CD4-positive, alpha-beta T cell (primary cell): ENCODE measurements at regions not wholly inside any gene's neighbourhood (a gene's known extent, or its start where the extent isn't known, plus 50 kb on each side); places are given as distances from the start of the nearest gene placed in this dataset.

Experiments used
- ATAC-seq: fragments of 200-7000 bp; cut with Tn5 transposase; one replicate; pipeline ENCODE4 v1.10.0; 2022; ENCODE audit warnings: mild to moderate bottlenecking; ENCODE audit not compliant: poor library complexity
- CTCF ChIA-PET: fragments of 350-600 bp; sonication (Branson Sonifier 250); formaldehyde crosslinking; loops from one replicate; lab custom pipeline; 2021; ENCODE audit warnings: antibody characterized with exemption, inconsistent platforms; lab: Charles Lee
- POLR2A ChIA-PET: fragments of 350-600 bp; sonication (Branson Sonifier 250); formaldehyde crosslinking; loops from one replicate; lab custom pipeline; 2021; ENCODE audit warnings: antibody characterized with exemption, inconsistent platforms; lab: Charles Lee
- DNase-seq, 14 experiments: peaks; one replicate each; pipeline ENCODE4 v3.0.0-alpha.2; 2013 to 2020; ENCODE audit warnings: mixed read lengths in 2 of 14
- H3K27ac ChIP-seq, 2 donors: one replicate each; pipeline versions ENCODE4 v1.5.1 to v1.7.0; 2013; ENCODE audit warnings: low read length in 2 of 2, low read depth in 1 of 2, mild to moderate bottlenecking in 1 of 2
- H3K27me3 ChIP-seq, 2 experiments: 1 replicate in 1 of 2; 2 replicates in 1 of 2; pipeline versions ENCODE4 v1.6.1 to v1.7.0; 2013; ENCODE audit warnings: low read length in 2 of 2, control low read depth in 1 of 2, mild to moderate bottlenecking in 1 of 2, moderate library complexity in 1 of 2; ENCODE audit not compliant: insufficient read depth in 2 of 2, control insufficient read depth in 1 of 2
- H3K36me3 ChIP-seq: one replicate; pipeline ENCODE4 v1.6.1; 2013; ENCODE audit warnings: low read length, control low read depth; ENCODE audit not compliant: insufficient read depth
- H3K4me1 ChIP-seq: one replicate; pipeline ENCODE4 v1.6.1; 2013; ENCODE audit warnings: low read length, control low read depth; ENCODE audit not compliant: insufficient read depth
- H3K4me3 ChIP-seq: one replicate; pipeline ENCODE4 v1.5.1; 2013; ENCODE audit warnings: mild to moderate bottlenecking, low read length, moderate library complexity
- H3K9me3 ChIP-seq, 2 experiments: 1 replicate in 1 of 2; 2 replicates in 1 of 2; pipeline versions ENCODE4 v1.6.1 to v1.7.0; 2013; ENCODE audit warnings: low read length in 2 of 2, mild to moderate bottlenecking in 2 of 2, control low read depth in 1 of 2, moderate library complexity in 1 of 2; ENCODE audit not compliant: control insufficient read depth in 1 of 2, insufficient read depth in 1 of 2
- H3K27ac Mint-ChIP-seq: one replicate; pipeline ENCODE4 v1.8.0; 2020; ENCODE audit warnings: mixed read lengths
- H3K27me3 Mint-ChIP-seq: one replicate; pipeline ENCODE4 v1.8.0; 2021; ENCODE audit warnings: mixed read lengths
- H3K36me3 Mint-ChIP-seq: one replicate; pipeline ENCODE4 v1.8.0; 2021; ENCODE audit warnings: low read depth, mixed read lengths
- H3K4me1 Mint-ChIP-seq: one replicate; pipeline ENCODE4 v1.8.0; 2021; ENCODE audit warnings: low read depth, mixed read lengths
- H3K4me3 Mint-ChIP-seq: one replicate; pipeline ENCODE4 v1.8.0; 2020; ENCODE audit warnings: mild to moderate bottlenecking, mixed read lengths
- H3K9me3 Mint-ChIP-seq: one replicate; pipeline ENCODE4 v1.8.0; 2020; ENCODE audit warnings: mixed read lengths
- intact Hi-C, 2 experiments: fragments of 100-400 bp; cut with DNase I in 1 of 2; cut with micrococcal nuclease in 1 of 2; formaldehyde crosslinking; loops; one replicate each; pipeline versions ENCODE4 v1.15.1 to v1.9.0; 2023 to 2025; cut with DNase I, micrococcal nuclease
- TF ChIP-seq, protein P1 (sequence below): fragments of 200-600 bp; IDR thresholded peaks from one replicate; pipeline ENCODE4 v1.8.0; 2022; ENCODE audit warnings: antibody characterized with exemption, mild to moderate bottlenecking

DNA sequence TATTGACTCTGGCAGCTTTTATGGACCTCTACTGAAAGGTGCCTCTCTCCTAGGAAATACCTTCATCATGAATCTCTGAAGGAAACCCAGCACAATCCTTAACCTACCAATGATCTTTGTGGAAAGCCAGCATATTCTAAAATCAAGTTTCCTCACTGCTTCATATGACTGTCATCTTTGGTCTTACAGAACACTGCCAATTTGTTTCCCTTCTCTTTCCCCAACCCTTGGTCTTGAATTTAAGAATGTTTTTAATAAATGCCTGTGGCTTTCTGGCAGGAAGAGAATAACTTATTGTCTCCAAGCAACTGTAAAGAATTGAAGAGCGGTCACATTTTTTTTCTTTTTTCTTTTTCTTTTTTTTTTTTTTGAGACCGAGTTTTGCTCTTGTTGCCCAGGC is 427.6 kb downstream of the IPO8 start:
- CTCF ChIA-PET: no interaction called here
- POLR2A ChIA-PET: no interaction called here

DNA sequence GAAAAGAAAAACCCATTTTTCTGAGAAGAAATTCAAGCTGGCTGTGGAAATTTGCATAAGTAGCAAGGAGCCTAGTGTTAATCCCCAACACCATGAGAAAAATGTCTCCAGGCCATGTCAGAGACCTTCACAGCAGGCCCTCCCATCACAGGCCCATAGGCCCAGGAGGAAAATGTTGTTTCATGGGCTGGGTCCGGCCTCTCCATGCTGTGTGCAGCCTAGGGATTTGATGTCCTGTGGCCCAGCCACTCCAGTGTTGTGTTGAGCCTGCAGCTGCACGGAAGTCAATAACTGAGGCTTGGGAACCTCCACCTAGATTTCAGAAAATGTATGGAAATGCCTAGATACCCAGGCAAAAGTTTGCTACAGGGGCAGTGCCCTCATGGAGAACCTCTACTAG is 432.2 kb downstream of the IPO8 start:
- Histone ChIP-seq H3K4me1 (no peaks in the 10 kb centered on the region), H3K4me3 (no peak overlapping the region), H3K27me3 (no peaks in the 10 kb centered on the region), H3K9me3 (no peaks in the 10 kb centered on the region), H3K36me3 (no peaks in the 10 kb centered on the region), H3K27ac (no peak overlapping the region)
- Mint-ChIP-seq H3K27me3 (no peaks in the 10 kb centered on the region), H3K9me3 (peaks cover 3% of the 10 kb centered on the region), H3K4me1 (no peaks in the 10 kb centered on the region), H3K27ac (no peak overlapping the region), H3K4me3 (no peak overlapping the region), H3K36me3 (no peaks in the 10 kb centered on the region)
- ATAC-seq (no peak), DNase-seq (no peak)
- intact Hi-C loops: no loop called here
- TF ChIP-seq, protein P1, sequence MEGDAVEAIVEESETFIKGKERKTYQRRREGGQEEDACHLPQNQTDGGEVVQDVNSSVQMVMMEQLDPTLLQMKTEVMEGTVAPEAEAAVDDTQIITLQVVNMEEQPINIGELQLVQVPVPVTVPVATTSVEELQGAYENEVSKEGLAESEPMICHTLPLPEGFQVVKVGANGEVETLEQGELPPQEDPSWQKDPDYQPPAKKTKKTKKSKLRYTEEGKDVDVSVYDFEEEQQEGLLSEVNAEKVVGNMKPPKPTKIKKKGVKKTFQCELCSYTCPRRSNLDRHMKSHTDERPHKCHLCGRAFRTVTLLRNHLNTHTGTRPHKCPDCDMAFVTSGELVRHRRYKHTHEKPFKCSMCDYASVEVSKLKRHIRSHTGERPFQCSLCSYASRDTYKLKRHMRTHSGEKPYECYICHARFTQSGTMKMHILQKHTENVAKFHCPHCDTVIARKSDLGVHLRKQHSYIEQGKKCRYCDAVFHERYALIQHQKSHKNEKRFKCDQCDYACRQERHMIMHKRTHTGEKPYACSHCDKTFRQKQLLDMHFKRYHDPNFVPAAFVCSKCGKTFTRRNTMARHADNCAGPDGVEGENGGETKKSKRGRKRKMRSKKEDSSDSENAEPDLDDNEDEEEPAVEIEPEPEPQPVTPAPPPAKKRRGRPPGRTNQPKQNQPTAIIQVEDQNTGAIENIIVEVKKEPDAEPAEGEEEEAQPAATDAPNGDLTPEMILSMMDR: no peak
- ChIA-PET POLR2A (no interaction called here), CTCF (no interaction called here)

More for the DNA sequence above, 427.6 kb downstream of the IPO8 start:
- Histone ChIP-seq H3K36me3 (no peaks in the 10 kb centered on the region), H3K27ac (no peak overlapping the region), H3K27me3 (no peaks in the 10 kb centered on the region), H3K4me1 (no peaks in the 10 kb centered on the region), H3K4me3 (no peak overlapping the region), H3K9me3 (peaks cover 0 to 8% of the 10 kb centered on the region in 2 experiments)
- Mint-ChIP-seq H3K9me3 (peaks cover 4% of the 10 kb centered on the region), H3K27ac (no peak overlapping the region), H3K4me1 (no peaks in the 10 kb centered on the region), H3K27me3 (no peaks in the 10 kb centered on the region), H3K36me3 (no peaks in the 10 kb centered on the region), H3K4me3 (no peak overlapping the region)
- intact Hi-C loops: no loop called here
- ATAC-seq (no peak), DNase-seq (no peak)
- TF ChIP-seq, protein P1: no peak

DNA sequence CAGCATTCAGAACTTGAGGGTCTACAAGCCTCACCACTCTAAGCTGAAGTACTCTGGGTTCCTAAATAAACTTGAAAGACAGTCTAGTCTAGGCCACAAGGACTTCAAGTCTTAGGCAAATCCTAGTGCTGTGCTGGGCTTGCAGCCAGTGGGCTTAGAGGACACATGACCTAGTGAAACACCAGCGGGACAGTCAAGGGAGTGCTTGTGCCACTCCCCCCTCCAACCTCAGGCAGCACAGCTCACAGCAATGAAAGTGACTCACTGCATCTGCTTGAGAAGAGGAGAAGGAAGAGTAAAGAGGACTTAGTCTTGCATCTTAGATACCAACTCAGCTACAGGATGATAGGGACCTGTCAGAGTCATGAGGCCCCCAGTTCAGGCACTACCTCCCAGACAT is 438.1 kb downstream of the IPO8 start:
- H3K36me3 ChIP-seq: no peaks in the 10 kb centered on the region
- intact Hi-C loops: no loop called here
- H3K36me3 Mint-ChIP-seq: no peaks in the 10 kb centered on the region
- H3K27ac ChIP-seq: no peak overlapping the region
- no peak overlapping the region for H3K4me3 Mint-ChIP-seq
- POLR2A ChIA-PET: no interaction called here
- H3K4me1 Mint-ChIP-seq: no peaks in the 10 kb centered on the region
- no peaks in the 10 kb centered on the region for H3K4me1 ChIP-seq
- no peak for DNase-seq
- H3K27me3 Mint-ChIP-seq: no peaks in the 10 kb centered on the region
- H3K27me3 ChIP-seq: no peaks in the 10 kb centered on the region
- no peaks in the 10 kb centered on the region for H3K9me3 ChIP-seq
- no peak overlapping the region for H3K27ac Mint-ChIP-seq
- ATAC-seq: no peak
- H3K9me3 Mint-ChIP-seq: peaks cover 5% of the 10 kb centered on the region
- H3K4me3 ChIP-seq: no peak overlapping the region
- CTCF ChIA-PET: no interaction called here
- TF ChIP-seq, protein P1: no peak
